ENCODE measurements at regions not wholly inside any gene's neighbourhood (a gene's known extent, or its start where the extent isn't known, plus 50 kb on each side); places are given as distances from the start of the nearest gene placed in this dataset.

DNA sequence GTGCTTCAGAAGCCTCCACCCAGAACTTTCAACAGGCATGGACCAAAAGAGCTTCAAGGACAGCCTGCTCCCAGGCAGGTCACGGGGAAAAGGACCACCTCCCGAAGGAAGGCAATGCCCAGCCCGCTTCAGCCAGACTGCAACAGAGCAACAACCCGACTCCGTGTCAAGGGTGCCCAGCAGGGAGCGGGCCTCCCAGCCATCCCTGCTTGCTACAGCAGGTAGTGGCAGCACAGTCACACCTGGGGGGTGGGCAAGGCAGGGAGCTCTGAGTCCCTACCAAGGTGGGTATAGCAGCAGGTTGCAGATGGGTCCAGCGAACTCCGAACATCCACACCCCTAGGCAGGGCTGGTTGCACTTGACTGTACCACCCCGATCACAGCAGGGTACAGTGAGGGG lies 467.8 kb upstream of the PFKP start:
- no peaks in the 10 kb centered on the region for H4K20me1 ChIP-seq (ENCODE audit: insufficient read depth, low read length)
- no peak for DNase-seq (ENCODE audit: insufficient read length, low spot score, missing footprints)

DNA sequence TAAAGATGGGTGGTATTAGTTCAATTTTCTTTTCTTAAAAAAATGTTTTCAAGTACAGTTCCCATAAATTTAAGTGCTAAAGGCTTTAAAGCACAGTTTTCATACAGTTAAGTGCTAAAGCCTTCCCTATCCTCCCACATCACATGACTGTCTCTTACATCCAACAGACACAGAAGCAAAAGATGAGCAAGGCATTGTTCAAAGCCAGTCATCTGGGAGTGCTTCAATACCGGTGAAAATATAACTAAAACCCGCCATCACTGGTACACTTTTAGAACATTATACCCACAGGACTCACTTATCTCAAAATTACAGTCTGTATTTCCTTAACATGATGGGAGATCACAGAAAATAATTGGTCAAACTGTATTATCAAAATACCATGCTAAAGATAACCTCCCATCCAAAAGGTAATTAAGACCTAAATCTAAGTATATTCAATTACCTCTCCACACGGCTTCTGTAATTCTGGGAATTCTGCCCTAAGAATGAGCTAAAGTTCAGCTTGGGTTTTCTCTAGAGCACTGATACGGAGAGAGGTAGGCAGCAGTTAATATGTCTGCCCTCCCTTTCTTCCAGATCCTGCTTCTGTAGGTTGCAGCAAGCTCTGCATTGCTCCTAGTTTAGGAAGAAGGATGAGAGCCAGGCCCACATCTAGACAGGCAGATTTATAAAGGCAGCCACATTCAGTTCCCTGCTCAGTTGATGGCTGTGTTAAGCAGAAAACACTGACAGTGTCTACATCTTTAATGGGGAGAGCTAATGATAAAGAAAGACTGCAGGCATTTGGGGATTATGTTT lies 474.8 kb upstream of the PFKP start:
- Histone ChIP-seq H4K20me1 (ENCODE audit: insufficient read depth, low read length) (no peaks in the 10 kb centered on the region), H3K4me2 (ENCODE audit: insufficient read depth, low read length) (no peak overlapping the region), H3K27me3 (ENCODE audit: insufficient read depth, low read length) (no peaks in the 10 kb centered on the region), H2AFZ (ENCODE audit: low read length) (no peak overlapping the region), H3K4me1 (ENCODE audit: insufficient read depth, low read length) (no peaks in the 10 kb centered on the region), H3K27ac (ENCODE audit: low read depth, low read length) (no peak overlapping the region), H3K36me3 (ENCODE audit: insufficient read depth, low read length) (no peaks in the 10 kb centered on the region), H3K79me2 (ENCODE audit: insufficient read depth, low read length) (no peaks in the 10 kb centered on the region), H3K4me3 (ENCODE audit: insufficient read depth, low read length) (no peak overlapping the region), H3K9me3 (ENCODE audit: low read depth, low read length) (no peaks in the 10 kb centered on the region)
- TF ChIP-seq, protein P1, sequence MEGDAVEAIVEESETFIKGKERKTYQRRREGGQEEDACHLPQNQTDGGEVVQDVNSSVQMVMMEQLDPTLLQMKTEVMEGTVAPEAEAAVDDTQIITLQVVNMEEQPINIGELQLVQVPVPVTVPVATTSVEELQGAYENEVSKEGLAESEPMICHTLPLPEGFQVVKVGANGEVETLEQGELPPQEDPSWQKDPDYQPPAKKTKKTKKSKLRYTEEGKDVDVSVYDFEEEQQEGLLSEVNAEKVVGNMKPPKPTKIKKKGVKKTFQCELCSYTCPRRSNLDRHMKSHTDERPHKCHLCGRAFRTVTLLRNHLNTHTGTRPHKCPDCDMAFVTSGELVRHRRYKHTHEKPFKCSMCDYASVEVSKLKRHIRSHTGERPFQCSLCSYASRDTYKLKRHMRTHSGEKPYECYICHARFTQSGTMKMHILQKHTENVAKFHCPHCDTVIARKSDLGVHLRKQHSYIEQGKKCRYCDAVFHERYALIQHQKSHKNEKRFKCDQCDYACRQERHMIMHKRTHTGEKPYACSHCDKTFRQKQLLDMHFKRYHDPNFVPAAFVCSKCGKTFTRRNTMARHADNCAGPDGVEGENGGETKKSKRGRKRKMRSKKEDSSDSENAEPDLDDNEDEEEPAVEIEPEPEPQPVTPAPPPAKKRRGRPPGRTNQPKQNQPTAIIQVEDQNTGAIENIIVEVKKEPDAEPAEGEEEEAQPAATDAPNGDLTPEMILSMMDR (IDR thresholded peaks at IDR 0.05; ENCODE audit: extremely low read depth, low read depth, low read length) = no peak
- DNase-seq (ENCODE audit: insufficient read length, low spot score, missing footprints) = no peak

More for the DNA sequence above, 467.8 kb upstream of the PFKP start:
- TF ChIP-seq, protein P1 (IDR thresholded peaks at IDR 0.05; ENCODE audit: extremely low read depth, low read depth, low read length) = no peak
- Histone ChIP-seq H3K27me3 (ENCODE audit: insufficient read depth, low read length) (no peaks in the 10 kb centered on the region), H3K36me3 (ENCODE audit: insufficient read depth, low read length) (no peaks in the 10 kb centered on the region), H3K4me2 (ENCODE audit: insufficient read depth, low read length) (no peak overlapping the region), H2AFZ (ENCODE audit: low read length) (no peak overlapping the region), H3K4me1 (ENCODE audit: insufficient read depth, low read length) (no peaks in the 10 kb centered on the region), H3K79me2 (ENCODE audit: insufficient read depth, low read length) (no peaks in the 10 kb centered on the region), H3K27ac (ENCODE audit: low read depth, low read length) (no peak overlapping the region), H3K9me3 (ENCODE audit: low read depth, low read length) (no peaks in the 10 kb centered on the region), H3K4me3 (ENCODE audit: insufficient read depth, low read length) (no peak overlapping the region)

DNA sequence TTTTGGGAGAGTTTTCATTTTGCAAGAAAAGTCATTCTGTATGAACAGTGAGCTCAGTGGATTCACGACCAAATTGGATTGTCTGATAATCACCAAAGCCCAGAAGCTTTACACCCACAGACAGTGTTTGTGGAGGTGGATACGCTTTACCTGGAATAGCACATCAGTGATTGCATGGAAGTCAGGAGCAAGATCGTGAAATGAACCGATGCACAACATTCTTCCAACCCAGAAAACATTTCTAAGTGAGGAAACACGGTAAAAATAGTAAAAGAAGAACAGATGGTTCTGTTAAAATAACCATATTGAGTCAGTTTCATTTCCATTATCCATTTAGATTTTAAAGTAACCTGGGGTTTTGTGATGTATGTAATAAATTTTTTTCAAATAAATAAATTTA lies 478.2 kb upstream of the PFKP start:
- Histone ChIP-seq H4K20me1 (ENCODE audit: insufficient read depth, low read length) (no peaks in the 10 kb centered on the region), H3K4me3 (ENCODE audit: insufficient read depth, low read length) (no peak overlapping the region), H3K4me2 (ENCODE audit: insufficient read depth, low read length) (no peak overlapping the region), H2AFZ (ENCODE audit: low read length) (no peak overlapping the region), H3K79me2 (ENCODE audit: insufficient read depth, low read length) (no peaks in the 10 kb centered on the region), H3K9me3 (ENCODE audit: low read depth, low read length) (no peaks in the 10 kb centered on the region), H3K27ac (ENCODE audit: low read depth, low read length) (no peak overlapping the region), H3K4me1 (ENCODE audit: insufficient read depth, low read length) (no peaks in the 10 kb centered on the region), H3K27me3 (ENCODE audit: insufficient read depth, low read length) (no peaks in the 10 kb centered on the region), H3K36me3 (ENCODE audit: insufficient read depth, low read length) (no peaks in the 10 kb centered on the region)
- TF ChIP-seq, protein P1 (IDR thresholded peaks at IDR 0.05; ENCODE audit: extremely low read depth, low read depth, low read length) = no peak
- DNase-seq (ENCODE audit: insufficient read length, low spot score, missing footprints) = no peak

DNA sequence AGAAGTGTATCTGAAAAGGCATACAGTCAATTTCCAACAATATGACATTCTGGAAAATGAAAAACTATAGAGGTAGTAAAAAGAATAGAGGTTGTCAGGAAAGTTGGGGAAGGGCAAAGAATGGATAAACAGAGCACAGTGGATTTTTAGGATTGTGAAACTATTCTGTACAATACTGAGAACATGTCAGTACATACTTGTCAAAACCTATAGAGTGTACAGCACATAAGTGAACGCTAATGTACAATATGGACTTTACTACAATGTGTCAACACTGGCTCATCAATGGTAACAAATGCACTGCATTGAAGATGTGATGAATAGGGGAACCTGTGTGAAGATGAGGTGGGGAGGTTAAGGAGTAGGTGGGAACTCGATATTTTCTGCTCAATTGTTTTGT lies 483.0 kb upstream of the PFKP start:
- Histone ChIP-seq H3K79me2 (ENCODE audit: insufficient read depth, low read length) (no peaks in the 10 kb centered on the region), H4K20me1 (ENCODE audit: insufficient read depth, low read length) (no peaks in the 10 kb centered on the region), H3K9me3 (ENCODE audit: low read depth, low read length) (no peaks in the 10 kb centered on the region), H3K4me2 (ENCODE audit: insufficient read depth, low read length) (no peak overlapping the region), H3K27me3 (ENCODE audit: insufficient read depth, low read length) (no peaks in the 10 kb centered on the region), H2AFZ (ENCODE audit: low read length) (no peak overlapping the region), H3K36me3 (ENCODE audit: insufficient read depth, low read length) (no peaks in the 10 kb centered on the region), H3K27ac (ENCODE audit: low read depth, low read length) (no peak overlapping the region), H3K4me3 (ENCODE audit: insufficient read depth, low read length) (no peak overlapping the region), H3K4me1 (ENCODE audit: insufficient read depth, low read length) (no peaks in the 10 kb centered on the region)
- TF ChIP-seq, protein P1 (IDR thresholded peaks at IDR 0.05; ENCODE audit: extremely low read depth, low read depth, low read length) = no peak
- DNase-seq (ENCODE audit: insufficient read length, low spot score, missing footprints) = no peak

Data from osteoblast (primary cell).